GM12865 (cell line): ENCODE measurements at regions not wholly inside any gene's neighbourhood (a gene's known extent, or its start where the extent isn't known, plus 50 kb on each side); places are given as distances from the start of the nearest gene placed in this dataset.

Source experiments
- DNase-seq: peaks from one replicate; pipeline ENCODE4 v3.0.0; 2010; ENCODE audit warnings: low read depth
- H3K4me3 ChIP-seq: 2 replicates; pipeline ENCODE4 v1.5.1; 2011; ENCODE audit warnings: mild to moderate bottlenecking, low read depth, low read length, control low read depth
- TF ChIP-seq, protein P1 (sequence below): IDR thresholded peaks from 2 replicates; pipeline ENCODE4 v1.5.1; 2011; ENCODE audit warnings: low read length, control low read depth, low read depth, inconsistent platforms; ENCODE audit not compliant: insufficient read depth; ENCODE audit errors: missing control alignments

GRCh38 chr2:240226672-240227537 lies 86.4 kb upstream of the OTOS start:
- DNase-seq: no peak
- H3K4me3 ChIP-seq: no peak overlapping the region
- TF ChIP-seq, protein P1, sequence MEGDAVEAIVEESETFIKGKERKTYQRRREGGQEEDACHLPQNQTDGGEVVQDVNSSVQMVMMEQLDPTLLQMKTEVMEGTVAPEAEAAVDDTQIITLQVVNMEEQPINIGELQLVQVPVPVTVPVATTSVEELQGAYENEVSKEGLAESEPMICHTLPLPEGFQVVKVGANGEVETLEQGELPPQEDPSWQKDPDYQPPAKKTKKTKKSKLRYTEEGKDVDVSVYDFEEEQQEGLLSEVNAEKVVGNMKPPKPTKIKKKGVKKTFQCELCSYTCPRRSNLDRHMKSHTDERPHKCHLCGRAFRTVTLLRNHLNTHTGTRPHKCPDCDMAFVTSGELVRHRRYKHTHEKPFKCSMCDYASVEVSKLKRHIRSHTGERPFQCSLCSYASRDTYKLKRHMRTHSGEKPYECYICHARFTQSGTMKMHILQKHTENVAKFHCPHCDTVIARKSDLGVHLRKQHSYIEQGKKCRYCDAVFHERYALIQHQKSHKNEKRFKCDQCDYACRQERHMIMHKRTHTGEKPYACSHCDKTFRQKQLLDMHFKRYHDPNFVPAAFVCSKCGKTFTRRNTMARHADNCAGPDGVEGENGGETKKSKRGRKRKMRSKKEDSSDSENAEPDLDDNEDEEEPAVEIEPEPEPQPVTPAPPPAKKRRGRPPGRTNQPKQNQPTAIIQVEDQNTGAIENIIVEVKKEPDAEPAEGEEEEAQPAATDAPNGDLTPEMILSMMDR: no peak

DNA sequence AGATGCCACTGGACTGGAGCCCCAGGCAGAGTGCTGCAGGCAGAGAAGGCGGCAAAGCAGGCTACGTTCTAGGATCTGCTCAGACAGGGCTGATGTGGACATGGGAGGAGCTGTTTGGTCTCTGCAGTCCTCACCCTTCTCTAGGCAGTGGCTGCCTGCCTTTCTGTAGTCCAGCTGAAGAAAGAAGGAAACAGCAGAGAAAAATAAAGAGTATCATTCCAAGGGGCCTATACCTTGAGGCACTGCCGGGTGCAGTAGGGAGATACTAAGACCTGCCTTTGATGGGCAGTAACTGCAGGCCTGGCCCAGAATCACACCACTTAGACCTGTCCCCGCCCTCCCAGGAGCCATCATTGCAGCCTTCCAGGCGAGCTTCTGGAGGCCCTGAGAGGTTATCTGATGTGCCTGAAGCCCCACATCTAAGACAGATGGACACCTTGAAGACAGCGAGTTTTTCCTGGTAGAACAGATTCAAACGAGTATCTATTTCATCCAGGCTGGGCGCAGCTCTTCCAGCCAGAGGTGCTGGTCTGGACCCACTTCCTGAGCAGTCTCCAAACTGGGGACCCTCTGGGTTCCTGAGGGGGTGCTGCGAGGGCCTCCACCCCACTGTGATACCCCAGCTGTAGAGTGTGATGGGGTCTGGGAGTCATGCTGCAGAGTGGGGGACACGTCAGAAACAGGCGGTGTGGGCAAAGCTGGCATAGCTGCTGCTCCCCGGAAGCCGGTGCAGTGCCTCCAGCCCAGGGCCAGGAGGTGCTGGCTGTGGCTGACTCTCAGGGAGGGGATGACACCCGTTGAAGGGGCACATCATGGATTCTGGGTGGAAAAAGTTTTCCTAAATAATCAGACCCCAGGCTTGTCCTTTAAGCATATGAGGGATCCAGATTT lies 87.3 kb upstream of the OTOS start:
- DNase-seq: no peak
- H3K4me3 ChIP-seq: no peak overlapping the region
- TF ChIP-seq, protein P1: no peak

DNA sequence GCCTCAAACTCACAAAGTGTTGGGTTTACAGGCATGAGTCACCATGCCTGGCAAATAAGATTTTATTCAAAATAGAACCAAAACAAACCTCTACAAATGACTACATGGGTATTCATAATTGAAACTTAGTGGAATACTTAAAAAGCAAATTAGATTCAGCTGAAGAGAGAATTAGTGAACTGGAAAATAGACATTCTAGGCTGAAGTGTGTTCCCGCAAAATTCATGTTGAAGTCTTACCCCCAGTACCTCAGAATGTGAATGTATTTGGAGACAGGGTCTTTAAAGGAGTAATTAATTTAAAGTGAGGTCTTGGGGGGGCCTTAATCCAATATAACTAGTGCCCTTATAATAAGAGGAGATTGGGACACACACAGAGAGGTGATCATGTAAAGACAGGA lies 88.5 kb upstream of the OTOS start:
- no peak overlapping the region for H3K4me3 ChIP-seq
- DNase-seq: no peak
- TF ChIP-seq, protein P1: no peak

DNA sequence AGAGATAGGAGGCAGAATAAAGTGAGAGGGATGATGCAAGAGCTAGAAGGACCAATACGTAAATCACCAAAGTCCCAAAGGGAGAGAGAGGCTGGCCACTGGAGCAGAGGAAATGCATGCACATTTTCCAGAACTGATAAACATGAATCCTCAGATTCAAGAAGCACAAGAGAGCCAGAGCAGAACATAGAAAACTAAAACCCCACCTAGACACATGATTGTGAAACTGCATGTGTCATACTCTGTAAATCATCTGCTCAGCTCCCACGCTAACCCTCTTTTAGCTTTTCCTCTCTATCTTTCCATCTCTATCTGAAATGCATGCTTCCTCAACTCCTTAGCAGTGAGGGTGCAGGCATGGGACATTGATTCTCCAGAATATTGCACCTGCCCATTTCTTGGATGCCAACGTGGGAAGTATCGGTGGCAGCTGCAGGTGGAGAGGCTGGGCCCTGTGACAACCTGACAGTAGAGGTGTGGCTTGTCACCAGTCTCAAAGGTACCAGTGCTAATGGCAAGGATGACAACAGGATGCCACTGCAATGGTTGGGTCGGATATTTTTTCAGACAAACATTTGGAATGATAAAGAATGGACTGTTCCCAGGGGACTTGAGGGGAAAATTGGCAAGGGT lies 89.3 kb upstream of the OTOS start:
- no peak for DNase-seq
- TF ChIP-seq, protein P1: no peak
- H3K4me3 ChIP-seq: no peak overlapping the region

GRCh38 chr2:240230291-240230931 lies 90.0 kb upstream of the OTOS start:
- no peak overlapping the region for H3K4me3 ChIP-seq
- TF ChIP-seq, protein P1: no peak
- no peak for DNase-seq

GRCh38 chr2:240231838-240232244 lies 91.4 kb upstream of the OTOS start:
- no peak overlapping the region for H3K4me3 ChIP-seq
- TF ChIP-seq, protein P1: no peak
- DNase-seq: no peak
